GM12874 (cell line): ENCODE measurements at regions not wholly inside any gene's neighbourhood (a gene's known extent, or its start where the extent isn't known, plus 50 kb on each side); places are given as distances from the start of the nearest gene placed in this dataset.

Source experiments
- TF ChIP-seq, protein P1 (sequence below): IDR thresholded peaks from 2 replicates; pipeline ENCODE4 v1.5.1; 2011; ENCODE audit warnings: low read depth, mild to moderate bottlenecking, control low read depth, low read length, moderate library complexity; ENCODE audit not compliant: insufficient read depth

DNA sequence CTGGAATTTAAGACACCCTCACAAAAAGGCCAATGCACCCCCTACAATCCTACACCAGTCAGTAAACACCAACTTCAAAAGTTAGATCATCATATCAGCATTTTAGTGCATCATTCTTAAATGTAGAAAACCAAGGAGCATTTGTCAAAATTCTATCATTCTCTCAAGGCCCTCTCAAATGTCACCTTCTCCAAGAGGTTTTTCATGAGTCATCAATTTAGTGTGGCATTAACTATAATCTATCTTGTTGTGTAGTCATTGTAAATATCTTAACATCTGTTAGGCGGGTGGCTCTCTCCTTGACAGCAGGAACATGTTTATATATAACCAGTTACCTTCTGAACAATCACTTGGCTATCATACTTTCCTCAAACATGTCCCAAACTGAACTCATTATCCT lies 62.1 kb upstream of the G2E3 start:
- TF ChIP-seq, protein P1, sequence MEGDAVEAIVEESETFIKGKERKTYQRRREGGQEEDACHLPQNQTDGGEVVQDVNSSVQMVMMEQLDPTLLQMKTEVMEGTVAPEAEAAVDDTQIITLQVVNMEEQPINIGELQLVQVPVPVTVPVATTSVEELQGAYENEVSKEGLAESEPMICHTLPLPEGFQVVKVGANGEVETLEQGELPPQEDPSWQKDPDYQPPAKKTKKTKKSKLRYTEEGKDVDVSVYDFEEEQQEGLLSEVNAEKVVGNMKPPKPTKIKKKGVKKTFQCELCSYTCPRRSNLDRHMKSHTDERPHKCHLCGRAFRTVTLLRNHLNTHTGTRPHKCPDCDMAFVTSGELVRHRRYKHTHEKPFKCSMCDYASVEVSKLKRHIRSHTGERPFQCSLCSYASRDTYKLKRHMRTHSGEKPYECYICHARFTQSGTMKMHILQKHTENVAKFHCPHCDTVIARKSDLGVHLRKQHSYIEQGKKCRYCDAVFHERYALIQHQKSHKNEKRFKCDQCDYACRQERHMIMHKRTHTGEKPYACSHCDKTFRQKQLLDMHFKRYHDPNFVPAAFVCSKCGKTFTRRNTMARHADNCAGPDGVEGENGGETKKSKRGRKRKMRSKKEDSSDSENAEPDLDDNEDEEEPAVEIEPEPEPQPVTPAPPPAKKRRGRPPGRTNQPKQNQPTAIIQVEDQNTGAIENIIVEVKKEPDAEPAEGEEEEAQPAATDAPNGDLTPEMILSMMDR = no peak

DNA sequence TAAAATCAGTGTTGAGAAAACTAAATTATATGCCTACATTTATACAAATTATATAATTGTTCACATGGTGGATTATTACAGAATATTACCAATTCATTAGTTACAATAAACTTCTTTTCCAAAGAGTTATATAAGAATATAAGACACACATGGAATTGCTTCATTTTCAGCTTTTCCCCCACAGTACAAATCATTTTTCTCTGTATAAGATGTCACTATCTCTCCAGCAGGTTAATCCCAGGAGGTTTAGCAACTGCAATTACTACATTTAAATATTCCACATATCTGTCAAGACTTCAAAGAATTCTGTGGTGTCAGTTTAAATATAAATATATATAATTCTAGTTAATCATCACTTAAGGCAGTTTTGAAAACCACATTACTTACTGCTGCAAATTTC lies 59.6 kb upstream of the G2E3 start:
- TF ChIP-seq, protein P1 = no peak

DNA sequence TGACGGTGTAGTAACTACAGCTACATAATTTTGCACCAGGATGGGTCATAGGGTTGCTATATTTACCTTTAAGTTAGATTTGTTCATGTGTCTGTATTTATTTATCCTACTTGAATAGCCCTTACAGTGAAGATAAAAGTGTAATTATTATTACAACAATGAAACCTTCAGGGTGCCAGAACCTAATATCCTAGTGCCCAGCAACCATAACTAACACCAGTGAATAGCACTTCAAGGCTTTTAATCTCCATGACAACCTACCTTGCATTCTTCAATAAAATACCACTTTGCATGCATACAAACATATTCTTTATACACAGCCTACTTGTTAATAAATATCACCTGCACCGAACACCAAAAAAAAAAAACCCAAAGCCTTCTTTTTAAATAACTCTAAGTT lies 58.7 kb upstream of the G2E3 start:
- TF ChIP-seq, protein P1 = no peak

DNA sequence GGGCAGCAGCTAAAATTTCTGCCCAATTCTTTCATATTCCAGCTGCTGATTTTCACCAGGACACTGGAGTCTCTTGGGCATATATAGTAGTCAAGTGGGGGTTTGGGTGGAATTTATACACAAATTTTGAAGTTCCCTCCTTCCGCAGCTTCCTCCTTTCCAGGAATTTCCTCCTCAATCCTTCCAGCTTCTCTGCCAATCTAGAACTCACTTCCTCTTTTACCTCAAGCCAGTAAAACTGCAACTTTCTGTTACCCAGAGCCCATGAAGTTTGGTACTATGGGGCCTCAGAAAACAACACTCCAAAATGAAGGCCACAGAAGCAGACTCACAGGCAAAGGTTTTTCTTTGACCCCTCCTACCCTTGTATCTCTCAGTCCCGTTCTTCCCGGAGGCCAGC lies 51.7 kb upstream of the G2E3 start:
- TF ChIP-seq, protein P1 = no peak
